ENCODE measurements at regions not wholly inside any gene's neighbourhood (a gene's known extent, or its start where the extent isn't known, plus 50 kb on each side); places are given as distances from the start of the nearest gene placed in this dataset.
A peak's percentile ranks its signal among the peaks of the same experiment; 100 is the strongest.
"Not testable (repeated sequence)": the region's sequence is repeated elsewhere in the genome, so short reads cannot be mapped to it uniquely, and the experiment has no call there.

DNA sequence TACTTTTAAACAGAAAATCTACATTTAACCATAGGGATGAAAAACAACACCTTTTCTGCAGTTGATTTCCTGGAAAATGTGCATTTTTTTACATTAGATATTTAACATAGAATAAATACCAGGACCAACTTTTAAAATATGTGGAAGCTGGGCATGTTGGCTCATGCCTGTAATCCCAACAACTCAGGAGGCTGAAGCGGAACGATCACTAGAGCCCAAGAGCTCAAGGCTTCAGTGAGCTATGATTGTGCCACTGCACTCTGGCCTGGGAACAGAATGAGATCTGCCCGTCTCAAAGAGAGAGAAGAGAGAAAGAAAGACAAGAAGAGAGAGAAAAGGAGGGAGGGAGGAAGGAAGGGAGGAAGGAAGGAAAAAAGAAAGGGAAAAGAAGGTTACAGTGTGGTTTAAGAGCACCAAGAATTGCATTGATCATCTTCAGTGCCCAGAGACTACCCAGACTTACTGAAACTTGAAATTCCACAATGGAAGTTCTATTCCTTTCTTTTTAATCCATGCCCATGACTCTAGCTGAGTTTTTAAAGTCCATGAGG lies 189.4 kb upstream of the ARID1B start:
- intact Hi-C loops (cut with DNase I, micrococcal nuclease): no loop called here
- no peak for ATAC-seq
- no peak for DNase-seq

DNA sequence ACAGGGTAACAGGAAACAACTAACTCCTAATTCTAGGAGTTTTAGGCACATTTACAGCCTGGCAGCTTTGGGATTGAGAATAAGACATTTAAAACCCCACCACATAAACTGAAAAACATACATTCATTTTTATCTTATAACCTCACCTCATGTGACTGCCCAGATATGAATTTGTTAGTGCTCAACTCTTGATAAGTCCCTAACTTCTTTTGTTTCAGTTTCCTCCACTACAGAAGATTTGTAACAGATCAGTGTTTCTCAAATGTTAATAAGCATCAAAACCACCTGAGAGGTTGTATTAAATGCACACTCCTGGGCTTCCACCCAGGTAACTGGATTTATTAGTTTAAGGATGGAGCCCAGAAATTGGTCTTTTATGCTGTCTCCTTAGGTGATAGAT lies 190.1 kb upstream of the ARID1B start:
- DNase-seq: no peak
- no peak for ATAC-seq
- intact Hi-C loops (cut with DNase I, micrococcal nuclease): no loop called here

DNA sequence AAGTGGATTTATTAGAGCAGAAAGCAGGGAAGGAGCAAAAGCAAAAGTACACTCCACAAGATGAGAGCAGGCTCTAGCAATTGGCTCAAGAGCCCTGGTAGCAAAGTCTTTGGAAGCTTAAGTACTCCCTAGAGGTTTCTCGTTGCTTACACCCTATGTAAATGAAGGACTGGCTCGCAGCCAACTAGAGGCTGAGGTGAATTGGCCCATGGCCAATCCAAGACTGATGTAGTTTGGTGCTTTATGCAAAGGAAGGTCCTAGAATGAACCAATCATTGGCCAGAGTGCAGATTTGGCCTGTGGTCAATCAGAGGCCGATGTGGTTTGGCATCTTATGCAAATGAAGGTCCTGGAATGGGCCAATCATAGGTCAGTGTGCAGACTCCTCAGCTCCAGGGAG lies 191.3 kb upstream of the ARID1B start:
- ATAC-seq: no peak
- intact Hi-C loops (cut with DNase I, micrococcal nuclease): no loop called here
- DNase-seq: no peak

DNA sequence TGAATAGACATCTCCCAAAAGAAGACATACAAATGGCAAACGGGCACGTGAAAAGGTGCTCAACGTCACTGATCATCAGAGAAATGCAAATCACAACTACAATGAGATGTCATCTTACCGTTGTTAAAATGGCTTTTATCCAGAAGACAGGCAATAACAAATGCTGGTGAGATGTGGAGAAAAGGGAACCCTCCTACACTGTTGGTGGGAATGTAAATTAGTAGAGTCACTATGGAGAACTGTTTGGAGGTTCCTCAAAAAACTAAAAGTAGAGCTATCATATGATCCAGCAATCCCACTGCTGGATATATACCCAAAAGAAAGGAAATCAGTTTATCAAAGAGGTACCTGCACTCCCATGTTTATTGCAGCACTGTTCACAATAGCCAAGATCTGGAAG lies 193.1 kb upstream of the ARID1B start:
- ATAC-seq; intact Hi-C loops (cut with DNase I, micrococcal nuclease); DNase-seq: not testable (repeated sequence)

DNA sequence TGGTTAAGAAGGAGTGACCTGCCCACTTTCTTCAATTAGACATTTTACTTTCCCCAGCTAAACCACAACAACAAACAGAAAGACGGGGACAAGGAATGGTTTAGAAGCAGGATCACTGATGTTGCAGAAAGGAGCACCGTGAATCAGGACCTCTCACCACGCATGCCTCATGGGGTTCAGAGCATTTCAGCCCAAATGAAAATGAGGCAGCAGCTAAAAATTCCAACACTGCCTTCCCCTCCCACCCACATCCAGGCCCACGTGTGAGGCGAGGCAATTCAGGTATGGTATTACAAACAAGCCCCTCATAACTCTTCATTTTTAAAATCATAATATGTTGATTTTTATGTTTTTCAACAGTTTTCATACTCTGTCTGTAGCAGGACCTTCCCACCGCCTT lies 194.1 kb upstream of the ARID1B start:
- ATAC-seq: no peak
- intact Hi-C loops (cut with DNase I, micrococcal nuclease): no loop called here
- DNase-seq: no peak

DNA sequence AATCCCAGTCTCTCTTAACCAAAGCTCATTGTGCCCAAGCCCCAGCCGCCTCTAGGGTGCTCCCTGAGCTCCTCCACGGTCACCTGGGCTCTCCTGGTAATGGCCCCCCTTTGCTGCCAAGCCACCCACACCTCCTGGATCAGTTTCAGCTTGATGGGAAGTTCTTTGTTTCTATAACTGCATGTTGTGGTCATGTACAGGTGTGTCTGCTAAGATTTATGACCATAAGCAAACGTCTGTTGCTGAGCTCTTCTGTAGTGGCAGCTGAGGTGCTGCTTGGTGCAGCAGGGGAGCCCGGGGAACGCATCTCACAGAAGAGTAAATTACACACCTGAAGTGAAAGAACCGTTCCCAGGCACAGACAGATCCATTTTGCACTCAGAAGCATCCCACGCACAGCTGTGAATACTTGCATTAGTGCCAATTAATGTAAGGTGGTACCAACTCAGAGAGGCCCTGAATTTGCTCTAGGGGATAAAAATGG lies 194.6 kb upstream of the ARID1B start:
- intact Hi-C loops (cut with DNase I, micrococcal nuclease): no loop called here
- DNase-seq (no peak), ATAC-seq (peak; percentile 89)

DNA sequence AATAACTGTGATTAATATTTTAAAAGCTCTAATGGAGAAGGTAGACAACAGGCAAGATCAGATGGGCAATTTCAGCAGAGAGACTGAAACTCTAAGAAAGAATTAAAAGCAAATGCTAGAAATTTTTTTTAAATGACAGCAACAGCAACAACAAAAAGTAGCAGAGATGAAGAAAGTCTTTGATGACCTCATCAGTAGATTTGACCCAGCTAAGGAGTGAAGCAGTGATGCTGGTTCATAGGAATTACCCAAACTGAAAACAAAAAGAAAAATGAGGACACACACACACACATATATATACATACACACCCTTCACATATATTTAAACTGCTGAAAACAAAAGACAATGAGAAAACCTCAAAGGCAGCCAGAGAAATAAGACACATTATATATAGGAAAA lies 197.6 kb upstream of the ARID1B start:
- ATAC-seq (no peak), DNase-seq (no peak)
- intact Hi-C loops (cut with DNase I, micrococcal nuclease): no loop called here

DNA sequence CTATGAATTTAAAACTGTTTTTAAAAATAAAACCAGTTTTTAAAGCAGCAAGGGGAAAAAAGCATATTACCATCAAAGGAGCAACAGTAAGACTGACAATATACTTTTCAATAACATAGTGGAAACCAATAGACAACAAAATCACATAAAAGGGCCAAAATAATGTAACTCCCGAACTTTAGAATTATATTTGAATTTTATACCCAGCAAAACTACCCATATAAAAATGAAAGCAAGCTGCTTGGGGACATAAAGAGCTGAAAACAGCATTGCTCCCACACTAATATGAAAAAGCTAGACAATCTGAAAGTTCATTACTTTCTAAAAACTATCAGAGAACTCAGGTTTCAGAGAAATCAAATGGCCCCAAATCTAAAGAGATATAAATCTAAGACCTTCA lies 199.4 kb upstream of the ARID1B start:
- intact Hi-C loops (cut with DNase I, micrococcal nuclease): no loop called here
- no peak for ATAC-seq
- no peak for DNase-seq

DNA sequence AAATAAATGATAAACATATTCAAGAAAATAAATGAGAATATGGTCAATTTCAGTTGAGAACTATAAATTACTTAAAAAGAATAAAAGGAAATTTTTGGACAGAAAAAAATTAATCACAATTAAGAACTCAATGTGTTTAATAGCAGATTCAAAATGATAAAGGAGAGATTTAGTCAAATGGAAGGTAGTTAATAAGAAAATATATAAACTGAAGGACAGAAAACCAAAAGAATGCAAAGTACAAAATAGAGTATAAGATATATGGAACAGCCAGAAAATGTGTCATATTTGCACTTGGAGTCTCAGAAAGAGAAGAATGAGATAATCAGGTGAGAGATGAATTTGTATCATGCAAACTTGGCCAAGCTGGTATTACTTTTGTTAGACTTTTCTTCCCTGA lies 201.8 kb upstream of the ARID1B start:
- no peak for ATAC-seq
- no peak for DNase-seq

DNA sequence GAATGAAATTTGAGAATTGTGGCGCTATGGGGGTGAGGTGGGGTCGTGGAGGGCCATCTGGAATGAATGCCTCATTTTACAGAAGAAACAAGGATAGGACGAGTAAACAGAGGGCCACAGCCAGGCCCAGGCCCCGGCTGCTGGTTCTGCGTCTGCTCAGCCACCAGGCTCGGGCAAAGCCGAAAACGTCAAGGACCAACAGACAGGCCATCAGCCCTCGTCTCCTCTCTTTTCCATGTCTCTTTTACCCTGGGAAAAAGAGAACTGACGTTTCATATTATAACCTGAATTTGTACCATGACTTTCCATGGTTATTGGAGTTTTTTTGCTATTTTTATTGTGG lies 212.4 kb upstream of the ARID1B start:
- no peak for ATAC-seq
- no peak for DNase-seq
- intact Hi-C loops (cut with DNase I, micrococcal nuclease): loop anchor here in 1 of 2 donors (10.0 kb wide), 3 partner anchors 120 to 620 kb away; no protein-coding TSS in a partner anchor

More for the DNA sequence above, 201.8 kb upstream of the ARID1B start:
- intact Hi-C loops (cut with DNase I, micrococcal nuclease): no loop called here

DNA sequence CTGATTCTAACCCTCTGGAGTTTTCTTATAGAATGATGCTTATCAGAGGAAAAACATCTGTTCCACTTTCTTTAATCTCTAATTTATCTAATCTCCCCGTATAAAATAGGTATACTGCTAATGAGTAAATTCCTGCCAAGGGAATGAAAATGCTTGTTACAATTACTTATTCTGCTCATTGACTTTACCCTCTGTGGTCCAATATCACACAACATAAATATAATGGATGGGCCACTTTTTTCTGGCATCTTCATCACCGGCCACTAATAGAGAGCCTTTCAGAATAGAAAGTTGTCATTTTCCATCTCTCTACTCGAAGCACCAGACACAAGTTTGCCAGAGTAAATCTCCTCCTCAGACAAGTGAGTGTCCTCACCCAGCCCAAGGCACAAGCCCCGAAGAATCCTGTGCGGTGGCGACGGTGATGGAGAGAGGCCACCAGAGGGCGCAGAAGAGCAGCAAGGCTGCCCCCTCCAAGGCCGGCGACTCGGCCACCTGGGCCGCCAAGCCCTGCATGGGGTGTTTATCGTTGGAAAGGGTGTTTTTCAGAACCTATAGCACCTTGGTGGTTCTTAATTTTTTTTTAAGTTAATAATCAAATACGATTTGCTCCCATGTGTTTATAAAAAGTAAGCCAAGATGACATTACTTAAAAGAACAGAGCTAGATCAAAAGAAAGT lies 212.9 kb upstream of the ARID1B start:
- intact Hi-C loops (cut with DNase I, micrococcal nuclease): loop anchor here in 1 of 2 donors (10.0 kb wide), 3 partner anchors 121 to 621 kb away; no protein-coding TSS in a partner anchor
- peak; percentile 56 to 86 for DNase-seq
- peak; percentile 96 for ATAC-seq

DNA sequence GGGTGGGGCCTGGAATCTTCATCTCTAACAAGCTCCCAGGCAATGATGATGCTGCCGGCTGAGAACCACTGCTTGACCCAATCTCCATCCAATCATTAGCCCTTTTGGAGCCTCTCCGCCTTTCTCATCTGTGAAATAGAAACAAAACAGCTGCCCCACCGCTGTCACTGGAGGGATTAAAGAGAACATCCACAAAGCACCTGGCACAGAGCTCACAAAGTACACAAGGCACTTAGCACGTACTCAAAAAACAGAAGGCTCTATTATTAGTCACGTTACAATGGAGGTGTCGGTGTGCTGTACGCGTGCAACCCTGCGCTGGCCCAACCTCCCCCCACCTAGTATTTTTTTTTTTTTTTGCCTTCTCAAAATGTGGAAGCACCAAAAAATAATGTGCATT lies 213.5 kb upstream of the ARID1B start:
- intact Hi-C loops (cut with DNase I, micrococcal nuclease): loop anchor here in 1 of 2 donors (10.0 kb wide), 3 partner anchors 121 to 621 kb away; no protein-coding TSS in a partner anchor
- DNase-seq (no peak), ATAC-seq (no peak)

DNA sequence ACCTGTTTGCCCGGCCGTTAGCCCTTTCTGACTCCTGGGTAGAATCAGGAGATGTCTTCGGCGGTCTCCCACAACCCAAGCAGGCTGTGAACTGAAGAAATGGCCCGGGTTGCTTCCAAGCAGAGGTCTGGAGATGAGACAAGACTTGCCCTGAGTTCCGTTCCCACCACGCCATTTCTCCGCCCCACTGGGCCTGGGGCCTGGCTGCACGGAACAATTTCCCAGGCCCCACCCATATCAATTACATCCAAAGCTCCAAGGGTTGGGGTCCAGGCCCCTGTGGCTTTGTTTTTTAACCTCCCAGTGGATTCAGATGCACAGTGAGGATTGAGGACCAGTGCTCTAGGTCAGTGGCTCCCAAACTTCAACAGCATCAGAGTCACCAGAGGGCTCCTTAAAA lies 214.5 kb upstream of the ARID1B start:
- ATAC-seq: no peak
- DNase-seq: no peak
- intact Hi-C loops (cut with DNase I, micrococcal nuclease): loop anchor here in 1 of 2 donors (10.0 kb wide), 3 partner anchors 122 to 622 kb away; no protein-coding TSS in a partner anchor

DNA sequence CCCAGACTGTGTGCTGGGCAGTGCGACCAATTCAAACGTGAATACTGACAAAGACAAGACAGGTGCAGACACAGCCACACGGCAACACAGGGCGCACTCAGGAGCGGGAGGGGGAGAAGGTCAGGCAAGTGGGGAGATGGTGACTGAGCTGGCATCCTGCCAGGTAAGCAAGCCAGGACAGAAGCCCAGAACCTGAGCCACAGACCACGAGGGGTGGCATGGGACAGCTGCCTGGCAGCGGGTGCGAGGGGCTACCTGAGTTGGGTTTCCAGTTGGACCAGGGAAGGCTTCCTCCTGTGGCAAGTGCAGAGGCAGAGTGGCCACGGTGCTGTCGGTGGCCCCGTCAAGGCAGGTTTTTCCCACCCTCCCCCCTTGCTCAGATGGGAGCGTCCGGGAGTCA lies 215.2 kb upstream of the ARID1B start:
- DNase-seq (no peak), ATAC-seq (no peak)
- intact Hi-C loops (cut with DNase I, micrococcal nuclease): loop anchor here in 1 of 2 donors (10.0 kb wide), 3 partner anchors 123 to 623 kb away; no protein-coding TSS in a partner anchor

DNA sequence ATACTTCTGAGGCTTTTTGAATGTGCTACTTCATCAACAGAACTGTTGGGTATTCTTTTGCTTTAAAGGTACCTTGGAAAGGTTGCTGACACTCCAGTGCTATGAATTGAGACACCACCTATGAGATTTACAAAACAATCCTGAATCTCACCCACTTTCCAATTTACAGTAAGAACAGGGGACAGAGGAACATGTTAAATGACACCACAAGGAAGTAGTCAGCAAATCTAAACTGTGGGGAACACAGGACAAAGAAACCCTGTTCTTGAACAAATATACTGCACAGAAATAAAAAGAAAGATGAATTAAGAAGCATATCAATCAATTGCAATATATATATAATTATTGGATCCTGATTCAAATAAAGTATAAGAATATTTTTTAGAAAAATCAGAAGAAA lies 216.7 kb upstream of the ARID1B start:
- intact Hi-C loops (cut with DNase I, micrococcal nuclease): loop anchor here in 1 of 2 donors (10.0 kb wide), 3 partner anchors 124 to 624 kb away; no protein-coding TSS in a partner anchor
- DNase-seq (no peak), ATAC-seq (no peak)

DNA sequence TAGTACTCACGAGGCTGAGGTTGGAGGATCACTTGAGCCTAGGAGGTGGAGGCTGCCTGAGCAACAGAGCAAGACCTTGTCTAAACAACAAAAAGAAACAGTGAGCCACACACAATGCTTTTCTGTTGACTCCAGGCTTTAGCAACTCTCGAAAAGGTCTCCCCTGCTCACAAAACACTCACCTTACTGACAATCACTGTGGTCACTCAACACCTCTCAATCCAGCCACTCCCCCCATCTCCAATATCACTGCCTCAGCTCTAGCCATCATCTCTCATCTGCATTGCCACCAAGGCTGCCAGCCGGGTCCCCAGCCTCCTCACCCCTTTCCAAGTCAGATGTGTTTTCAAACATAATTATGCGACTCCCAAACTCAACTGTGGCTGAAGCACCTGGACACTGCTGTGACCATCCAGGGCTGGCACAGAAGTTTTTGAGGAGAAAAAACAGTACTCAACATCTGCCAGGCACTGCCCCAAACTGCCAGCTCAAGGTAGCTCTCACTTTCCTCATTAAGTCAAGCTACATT lies 218.0 kb upstream of the ARID1B start:
- ATAC-seq: no peak
- DNase-seq: no peak
- intact Hi-C loops (cut with DNase I, micrococcal nuclease): no loop called here

DNA sequence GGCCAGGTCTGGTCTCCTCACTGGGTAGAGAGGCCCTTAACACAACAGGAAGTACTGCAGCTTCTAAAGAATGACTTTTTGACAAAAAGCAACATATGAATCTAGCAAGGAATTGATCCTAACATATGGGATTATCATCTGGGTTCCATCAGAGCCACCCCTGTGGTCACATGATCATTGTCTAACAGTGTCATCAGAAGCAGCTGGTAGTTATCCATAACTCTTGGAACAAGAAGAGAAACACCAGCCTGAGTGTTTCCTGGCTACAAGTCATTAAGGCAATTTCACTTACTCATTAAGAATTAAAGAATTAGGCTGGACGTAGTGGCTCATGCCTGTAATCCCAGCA lies 219.3 kb upstream of the ARID1B start:
- intact Hi-C loops (cut with DNase I, micrococcal nuclease): no loop called here
- ATAC-seq (no peak), DNase-seq (no peak)

DNA sequence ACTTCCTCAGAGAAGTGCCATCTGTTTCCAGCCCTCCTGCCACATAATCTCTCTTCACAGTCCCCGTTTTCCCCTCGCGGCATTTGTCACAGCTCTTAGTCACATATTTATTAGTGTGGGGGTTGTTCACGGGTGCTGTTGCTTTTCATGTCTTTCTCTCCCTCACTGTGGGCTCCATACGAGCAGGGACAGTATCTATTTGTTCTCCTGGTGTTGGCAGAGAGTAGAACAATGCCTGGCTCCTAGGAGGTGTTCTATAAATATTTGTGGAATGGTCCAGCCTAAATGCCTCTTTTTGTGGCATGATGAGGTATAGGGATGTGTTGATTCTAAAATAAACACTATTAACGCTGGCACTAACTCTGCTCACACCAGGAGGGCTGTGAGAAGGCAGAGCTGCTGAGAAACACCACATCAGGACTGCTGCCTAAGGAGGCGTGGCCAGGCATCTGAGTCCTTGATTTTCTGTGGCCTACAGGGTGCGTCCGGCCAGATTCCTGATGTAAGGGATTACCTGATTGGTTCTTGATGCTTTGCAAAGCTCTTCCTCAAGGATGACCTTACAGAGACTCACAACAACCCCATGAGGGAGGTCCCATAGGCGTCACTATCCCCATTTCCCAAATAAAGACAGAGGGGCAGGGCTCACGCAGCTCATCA lies 219.8 kb upstream of the ARID1B start:
- ATAC-seq: no peak
- DNase-seq: peak in 1 of 2 donors; percentile 15
- intact Hi-C loops (cut with DNase I, micrococcal nuclease): no loop called here

DNA sequence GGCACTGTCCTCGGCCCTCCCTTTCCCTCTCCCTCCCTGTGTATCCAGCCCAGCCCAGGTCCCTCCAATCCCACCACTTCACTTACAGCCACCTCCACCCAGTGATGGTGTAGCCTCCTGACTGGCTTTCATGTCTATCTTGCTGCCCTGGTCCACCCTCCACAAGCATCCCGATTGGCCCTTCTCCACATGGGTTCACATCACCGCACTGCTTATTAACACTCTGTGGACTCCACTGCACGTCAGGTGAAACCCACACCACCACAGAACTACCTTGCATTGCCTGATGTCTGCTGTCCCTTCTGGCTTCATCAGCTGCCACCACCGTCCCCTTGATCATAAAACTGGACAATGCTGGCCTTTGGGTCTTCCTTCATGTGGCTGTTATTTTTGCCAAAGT lies 220.4 kb upstream of the ARID1B start:
- ATAC-seq (no peak), DNase-seq (no peak)
- intact Hi-C loops (cut with DNase I, micrococcal nuclease): no loop called here

DNA sequence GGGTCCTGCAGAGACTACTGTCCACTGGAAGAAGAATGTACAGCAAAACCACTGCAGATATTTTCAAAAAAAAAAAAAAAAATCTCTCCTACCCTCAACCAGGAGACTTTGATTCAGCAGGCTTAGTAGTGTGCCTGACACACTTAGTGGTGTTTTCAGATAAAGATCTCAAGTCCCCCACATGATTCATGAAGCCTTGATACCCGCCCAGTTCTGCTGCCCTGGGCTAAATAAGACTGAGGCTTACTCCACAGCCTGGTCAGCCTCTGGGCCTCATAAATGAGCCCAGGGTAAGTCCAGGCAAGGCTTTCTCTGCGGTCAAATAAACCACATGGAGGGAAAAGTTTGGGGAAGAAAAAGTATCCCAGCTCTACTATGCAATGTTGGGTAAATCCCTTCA lies 222.1 kb upstream of the ARID1B start:
- DNase-seq: no peak
- no peak for ATAC-seq
- intact Hi-C loops (cut with DNase I, micrococcal nuclease): no loop called here
